Kidney (tissue), 13 donors: ENCODE measurements at regions not wholly inside any gene's neighbourhood (a gene's known extent, or its start where the extent isn't known, plus 50 kb on each side); places are given as distances from the start of the nearest gene placed in this dataset.

Source experiments
- DNase-seq, 5 donors: peaks; one replicate each; pipeline ENCODE4 v3.0.0-alpha.2; 2013 to 2020
- FAIRE-seq: peaks from 2 replicates; lab custom pipeline; 2012; peaks lifted over from hg19 to GRCh38; lab: Jason Lieb, UNC
- H3K27ac ChIP-seq, 2 donors: one replicate each; pipeline ENCODE4 v1.7.0; 2013; ENCODE audit warnings: low read depth in 2 of 2, low read length in 2 of 2, inconsistent platforms in 1 of 2
- H3K27me3 ChIP-seq: one replicate; pipeline ENCODE4 v1.7.1; 2013; ENCODE audit warnings: low read length, inconsistent platforms; ENCODE audit not compliant: control insufficient read depth, insufficient read depth
- H3K36me3 ChIP-seq, 3 donors: one replicate each; pipeline versions ENCODE4 v1.7.0 to v1.7.1; 2013; ENCODE audit warnings: low read length in 3 of 3, control low read depth in 1 of 3, inconsistent platforms in 1 of 3; ENCODE audit not compliant: insufficient read depth in 3 of 3, control insufficient read depth in 2 of 3
- H3K4me1 ChIP-seq, 3 donors: one replicate each; pipeline versions ENCODE4 v1.7.0 to v1.7.1; 2013; ENCODE audit warnings: low read length in 3 of 3, inconsistent platforms in 1 of 3, low read depth in 1 of 3; ENCODE audit not compliant: control insufficient read depth in 2 of 3, insufficient read depth in 2 of 3
- H3K4me3 ChIP-seq, 3 donors: one replicate each; pipeline versions ENCODE4 v1.7.0 to v1.8.1; 2013; ENCODE audit warnings: low read length in 3 of 3, control low read depth in 1 of 3, inconsistent platforms in 1 of 3
- H3K9ac ChIP-seq, 3 donors: one replicate each; pipeline versions ENCODE4 v1.7.0 to v1.7.1; 2013; ENCODE audit warnings: low read length in 3 of 3, control low read depth in 1 of 3, inconsistent platforms in 1 of 3
- H3K9me3 ChIP-seq, 3 donors: one replicate each; pipeline versions ENCODE4 v1.7.0 to v1.7.1; 2013; ENCODE audit warnings: low read length in 3 of 3, control low read depth in 1 of 3, inconsistent platforms in 1 of 3; ENCODE audit not compliant: control insufficient read depth in 2 of 3, insufficient read depth in 1 of 3
- intact Hi-C: fragments of 100-400 bp; cut with DNase I; formaldehyde crosslinking; loops from one replicate; pipeline ENCODE4 v1.11.1; 2022
- TF ChIP-seq, protein P1 (sequence below): IDR thresholded peaks from 3 replicates; pipeline ENCODE4 v1.5.1; 2012; ENCODE audit warnings: mild to moderate bottlenecking, moderate library complexity, borderline replicate concordance; ENCODE audit not compliant: insufficient read depth; ENCODE audit errors: extremely low read depth
- donor health status: control.
- donor health status: control.
- donor health status: control.
- donor health status: control.
- donor health status: control.
- donor health status: DM: yes; HTN: yes; CAD: no.
- donor health status: Normal renal cell carcinoma (clear cell type).

DNA sequence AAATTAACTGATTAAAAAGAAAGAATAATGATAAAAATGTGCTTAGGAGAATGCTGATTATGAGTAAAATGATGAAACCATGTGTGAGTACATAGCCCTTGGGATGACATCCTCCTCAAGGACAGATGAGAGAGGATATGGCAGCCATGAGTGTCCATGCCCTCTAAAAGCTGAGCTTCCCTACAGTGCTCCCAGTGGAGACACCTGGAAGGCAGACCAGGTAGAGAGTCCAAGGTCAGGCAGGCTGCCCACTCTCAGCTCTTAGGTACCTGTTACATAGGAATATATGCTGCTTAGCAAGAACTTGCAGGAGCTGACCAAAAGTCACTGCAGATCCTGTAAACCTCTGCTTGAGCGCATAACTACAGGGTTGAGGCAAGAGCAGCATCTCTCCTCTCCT lies 169.7 kb upstream of the TMEM229A start:
- no peaks in the 10 kb centered on the region for H3K9me3 ChIP-seq
- H3K4me1 ChIP-seq, result no peaks in the 10 kb centered on the region
- TF ChIP-seq, protein P1, sequence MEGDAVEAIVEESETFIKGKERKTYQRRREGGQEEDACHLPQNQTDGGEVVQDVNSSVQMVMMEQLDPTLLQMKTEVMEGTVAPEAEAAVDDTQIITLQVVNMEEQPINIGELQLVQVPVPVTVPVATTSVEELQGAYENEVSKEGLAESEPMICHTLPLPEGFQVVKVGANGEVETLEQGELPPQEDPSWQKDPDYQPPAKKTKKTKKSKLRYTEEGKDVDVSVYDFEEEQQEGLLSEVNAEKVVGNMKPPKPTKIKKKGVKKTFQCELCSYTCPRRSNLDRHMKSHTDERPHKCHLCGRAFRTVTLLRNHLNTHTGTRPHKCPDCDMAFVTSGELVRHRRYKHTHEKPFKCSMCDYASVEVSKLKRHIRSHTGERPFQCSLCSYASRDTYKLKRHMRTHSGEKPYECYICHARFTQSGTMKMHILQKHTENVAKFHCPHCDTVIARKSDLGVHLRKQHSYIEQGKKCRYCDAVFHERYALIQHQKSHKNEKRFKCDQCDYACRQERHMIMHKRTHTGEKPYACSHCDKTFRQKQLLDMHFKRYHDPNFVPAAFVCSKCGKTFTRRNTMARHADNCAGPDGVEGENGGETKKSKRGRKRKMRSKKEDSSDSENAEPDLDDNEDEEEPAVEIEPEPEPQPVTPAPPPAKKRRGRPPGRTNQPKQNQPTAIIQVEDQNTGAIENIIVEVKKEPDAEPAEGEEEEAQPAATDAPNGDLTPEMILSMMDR, result no peak
- H3K4me3 ChIP-seq, result no peak overlapping the region
- no peak overlapping the region for H3K27ac ChIP-seq
- no peaks in the 10 kb centered on the region for H3K36me3 ChIP-seq
- no peak for FAIRE-seq
- intact Hi-C loops, result no loop called here
- no peaks in the 10 kb centered on the region for H3K27me3 ChIP-seq
- no peak overlapping the region for H3K9ac ChIP-seq
- no peak for DNase-seq

DNA sequence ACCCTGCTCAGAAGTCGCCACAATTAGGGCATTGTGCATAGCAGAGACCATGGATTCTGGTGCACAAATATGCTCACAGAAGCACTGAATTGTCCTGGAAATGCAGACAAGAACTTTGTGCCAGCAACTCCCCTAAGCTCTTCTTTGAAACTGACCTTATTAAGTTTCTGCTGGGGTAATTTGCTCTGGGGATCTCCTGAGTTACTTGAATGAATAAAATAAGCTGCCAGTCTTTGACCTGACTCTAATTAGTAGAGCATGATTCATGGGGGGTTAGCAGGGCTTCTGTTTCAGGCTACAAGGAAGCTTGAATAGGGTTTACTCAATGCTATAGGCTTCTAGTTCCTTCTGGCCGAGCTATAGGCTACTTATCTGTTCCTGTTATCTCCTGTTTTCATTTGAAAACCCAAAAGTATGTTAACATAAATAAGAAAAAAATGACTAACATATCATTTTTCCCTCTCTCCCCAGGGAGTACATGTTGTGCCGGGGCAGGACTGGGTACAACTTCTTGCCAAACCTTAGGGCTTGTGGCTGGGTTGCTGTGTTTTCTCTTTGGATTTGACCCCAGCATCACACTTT lies 169.0 kb upstream of the TMEM229A start:
- H3K4me1 ChIP-seq, result no peaks in the 10 kb centered on the region
- no peaks in the 10 kb centered on the region for H3K36me3 ChIP-seq
- intact Hi-C loops, result no loop called here
- no peaks in the 10 kb centered on the region for H3K9me3 ChIP-seq
- H3K27me3 ChIP-seq, result no peaks in the 10 kb centered on the region
- H3K9ac ChIP-seq, result no peak overlapping the region
- no peak overlapping the region for H3K27ac ChIP-seq
- H3K4me3 ChIP-seq, result no peak overlapping the region
- TF ChIP-seq, protein P1, result no peak
- DNase-seq (peak in 2 of 5 donors; percentile 30 to 61), FAIRE-seq (no peak)

DNA sequence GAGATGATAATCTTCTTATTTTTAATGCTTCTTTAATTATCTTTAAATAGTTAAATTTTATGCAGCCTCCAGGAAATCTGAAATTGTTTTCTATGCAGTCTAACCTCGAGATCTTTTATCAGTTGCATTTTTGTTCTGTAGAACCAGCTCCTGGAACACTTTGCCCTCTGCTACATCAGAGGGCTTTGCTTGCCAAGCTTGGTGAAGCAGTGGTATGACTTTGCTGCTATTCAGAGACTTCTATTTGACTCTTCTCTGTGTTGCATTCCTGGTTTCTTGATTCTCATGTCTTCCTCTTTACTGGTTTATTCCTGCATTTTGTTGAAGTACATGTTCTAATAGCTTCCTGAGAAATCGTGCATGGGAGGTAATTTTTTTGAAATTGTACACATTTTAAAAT lies 163.7 kb upstream of the TMEM229A start:
- TF ChIP-seq, protein P1, result no peak
- H3K4me3 ChIP-seq, result no peak overlapping the region
- intact Hi-C loops, result no loop called here
- H3K27me3 ChIP-seq, result no peaks in the 10 kb centered on the region
- FAIRE-seq (no peak), DNase-seq (no peak)
- H3K9ac ChIP-seq, result no peak overlapping the region
- no peak overlapping the region for H3K27ac ChIP-seq
- no peaks in the 10 kb centered on the region for H3K9me3 ChIP-seq
- no peaks in the 10 kb centered on the region for H3K4me1 ChIP-seq
- H3K36me3 ChIP-seq, result no peaks in the 10 kb centered on the region

DNA sequence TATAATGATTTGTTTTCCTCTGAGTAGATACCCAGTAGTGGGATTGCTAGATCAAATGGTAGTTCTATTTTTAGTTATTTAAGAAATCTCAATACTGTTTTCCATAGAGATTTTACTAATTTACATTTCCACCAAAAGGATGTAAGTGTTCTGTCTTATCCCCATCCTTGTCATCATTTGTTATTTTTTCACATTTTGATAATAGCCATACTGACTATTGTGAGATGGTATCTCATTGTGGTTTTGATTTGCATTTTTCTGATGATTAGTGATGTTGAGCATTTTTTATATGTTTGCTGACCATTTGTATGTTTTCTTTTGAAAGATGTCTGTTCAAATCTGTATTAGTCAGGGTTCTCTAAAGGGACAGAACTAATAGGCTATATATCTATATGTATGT lies 160.0 kb upstream of the TMEM229A start:
- no peak for DNase-seq
- H3K27me3 ChIP-seq, result no peaks in the 10 kb centered on the region
- intact Hi-C loops, result no loop called here
- TF ChIP-seq, protein P1, result no peak
- H3K36me3 ChIP-seq, result no peaks in the 10 kb centered on the region
- no peak overlapping the region for H3K4me3 ChIP-seq
- no peaks in the 10 kb centered on the region for H3K9me3 ChIP-seq
- no peak for FAIRE-seq
- no peaks in the 10 kb centered on the region for H3K4me1 ChIP-seq
- no peak overlapping the region for H3K27ac ChIP-seq
- H3K9ac ChIP-seq, result no peak overlapping the region
